ENCODE measurements at regions not wholly inside any gene's neighbourhood (a gene's known extent, or its start where the extent isn't known, plus 50 kb on each side); places are given as distances from the start of the nearest gene placed in this dataset.

DNA sequence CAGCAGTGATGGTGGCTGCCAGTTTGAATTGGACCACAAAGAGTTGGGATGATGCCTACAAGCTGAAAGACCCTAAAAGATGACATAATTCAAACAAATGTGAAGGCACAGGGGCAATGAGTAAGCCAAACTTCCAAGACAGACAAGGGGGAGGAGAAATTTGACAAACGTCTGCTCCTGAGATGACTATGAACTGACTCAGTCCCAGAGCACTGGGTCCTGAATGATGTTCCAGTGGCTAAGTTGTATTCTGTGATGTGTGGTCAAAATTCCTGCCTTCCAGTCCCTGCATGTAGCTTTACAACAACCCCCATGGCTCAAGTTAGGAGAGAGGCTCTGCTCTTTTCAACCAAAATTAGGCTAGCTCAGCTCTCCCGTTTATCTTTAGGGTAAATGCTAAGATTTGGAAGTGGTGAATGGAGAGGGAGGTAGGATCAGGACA, 86.1 kb upstream of the SIRPA start:
- TF ChIP-seq, protein P1, sequence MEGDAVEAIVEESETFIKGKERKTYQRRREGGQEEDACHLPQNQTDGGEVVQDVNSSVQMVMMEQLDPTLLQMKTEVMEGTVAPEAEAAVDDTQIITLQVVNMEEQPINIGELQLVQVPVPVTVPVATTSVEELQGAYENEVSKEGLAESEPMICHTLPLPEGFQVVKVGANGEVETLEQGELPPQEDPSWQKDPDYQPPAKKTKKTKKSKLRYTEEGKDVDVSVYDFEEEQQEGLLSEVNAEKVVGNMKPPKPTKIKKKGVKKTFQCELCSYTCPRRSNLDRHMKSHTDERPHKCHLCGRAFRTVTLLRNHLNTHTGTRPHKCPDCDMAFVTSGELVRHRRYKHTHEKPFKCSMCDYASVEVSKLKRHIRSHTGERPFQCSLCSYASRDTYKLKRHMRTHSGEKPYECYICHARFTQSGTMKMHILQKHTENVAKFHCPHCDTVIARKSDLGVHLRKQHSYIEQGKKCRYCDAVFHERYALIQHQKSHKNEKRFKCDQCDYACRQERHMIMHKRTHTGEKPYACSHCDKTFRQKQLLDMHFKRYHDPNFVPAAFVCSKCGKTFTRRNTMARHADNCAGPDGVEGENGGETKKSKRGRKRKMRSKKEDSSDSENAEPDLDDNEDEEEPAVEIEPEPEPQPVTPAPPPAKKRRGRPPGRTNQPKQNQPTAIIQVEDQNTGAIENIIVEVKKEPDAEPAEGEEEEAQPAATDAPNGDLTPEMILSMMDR (IDR thresholded peaks at IDR 0.05; ENCODE audit: insufficient read depth, low read length, poor library complexity, severe bottlenecking) = no peak
- TF ChIP-seq EZH2phosphoT487 (conservative IDR thresholded peaks at IDR 0.05; ENCODE audit: low read length) = no peak
